ENCODE measurements at regions not wholly inside any gene's neighbourhood (a gene's known extent, or its start where the extent isn't known, plus 50 kb on each side); places are given as distances from the start of the nearest gene placed in this dataset.

DNA sequence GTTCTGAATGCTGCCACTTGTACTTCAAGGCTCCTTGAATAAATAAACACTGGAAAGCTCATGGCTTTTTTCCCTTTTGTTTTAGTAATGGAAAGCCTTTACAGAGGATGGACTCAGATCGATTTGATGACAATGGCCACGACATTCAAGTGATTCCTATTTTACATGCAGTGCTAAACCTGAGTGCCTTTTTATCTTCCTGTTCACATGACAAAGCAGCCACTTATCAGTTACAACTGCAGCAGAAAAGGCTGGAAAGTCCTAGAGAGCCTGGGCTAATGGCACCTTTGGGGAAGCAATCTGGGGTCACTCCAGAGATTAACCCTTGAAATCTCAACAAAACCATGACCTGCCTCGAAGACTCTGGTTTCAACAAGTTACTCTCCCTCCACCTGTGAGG is 249.0 kb upstream of the AUTS2 start:
- H3K4me3 ChIP-seq (replicated peaks; ENCODE audit: low read depth, low read length), result no peak overlapping the region
- no peak for DNase-seq (ENCODE audit: low read depth)
- TF ChIP-seq, protein P1, sequence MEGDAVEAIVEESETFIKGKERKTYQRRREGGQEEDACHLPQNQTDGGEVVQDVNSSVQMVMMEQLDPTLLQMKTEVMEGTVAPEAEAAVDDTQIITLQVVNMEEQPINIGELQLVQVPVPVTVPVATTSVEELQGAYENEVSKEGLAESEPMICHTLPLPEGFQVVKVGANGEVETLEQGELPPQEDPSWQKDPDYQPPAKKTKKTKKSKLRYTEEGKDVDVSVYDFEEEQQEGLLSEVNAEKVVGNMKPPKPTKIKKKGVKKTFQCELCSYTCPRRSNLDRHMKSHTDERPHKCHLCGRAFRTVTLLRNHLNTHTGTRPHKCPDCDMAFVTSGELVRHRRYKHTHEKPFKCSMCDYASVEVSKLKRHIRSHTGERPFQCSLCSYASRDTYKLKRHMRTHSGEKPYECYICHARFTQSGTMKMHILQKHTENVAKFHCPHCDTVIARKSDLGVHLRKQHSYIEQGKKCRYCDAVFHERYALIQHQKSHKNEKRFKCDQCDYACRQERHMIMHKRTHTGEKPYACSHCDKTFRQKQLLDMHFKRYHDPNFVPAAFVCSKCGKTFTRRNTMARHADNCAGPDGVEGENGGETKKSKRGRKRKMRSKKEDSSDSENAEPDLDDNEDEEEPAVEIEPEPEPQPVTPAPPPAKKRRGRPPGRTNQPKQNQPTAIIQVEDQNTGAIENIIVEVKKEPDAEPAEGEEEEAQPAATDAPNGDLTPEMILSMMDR (IDR thresholded peaks at IDR 0.05; ENCODE audit: low read length, missing control alignments), result no peak

DNA sequence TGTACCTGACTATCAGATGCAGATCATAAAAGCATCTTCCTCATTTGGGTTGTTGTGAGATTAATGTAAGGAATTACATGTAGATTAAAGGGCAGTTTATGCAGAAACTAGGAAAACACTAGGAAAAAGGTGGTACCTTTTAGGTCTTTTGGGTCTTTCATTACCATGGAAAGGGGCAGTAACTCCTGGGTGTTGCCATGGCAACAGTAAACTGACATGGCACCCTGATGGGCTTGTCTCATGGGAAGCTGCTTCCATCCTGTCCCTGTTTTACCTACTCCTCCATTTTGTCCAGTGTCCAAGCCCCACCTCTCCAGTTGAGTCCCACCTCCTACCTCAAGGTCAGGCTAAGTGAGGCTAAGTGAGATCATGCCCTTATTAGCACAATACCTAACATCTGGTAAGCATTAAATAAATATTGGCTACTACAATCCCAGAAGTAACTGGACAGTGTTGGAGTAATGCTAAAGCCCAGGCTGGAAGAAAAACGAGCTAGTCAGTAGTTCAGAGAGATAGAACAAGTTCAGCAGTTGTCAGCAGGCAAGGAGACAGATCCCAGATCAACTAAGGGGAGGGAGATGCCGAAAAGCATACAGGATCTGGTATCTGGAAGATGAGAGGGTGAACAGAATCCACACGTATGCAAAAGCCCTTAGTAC is 240.0 kb upstream of the AUTS2 start:
- DNase-seq (ENCODE audit: low read depth), result no peak
- H3K4me3 ChIP-seq (replicated peaks; ENCODE audit: low read depth, low read length), result no peak overlapping the region
- TF ChIP-seq, protein P1 (IDR thresholded peaks at IDR 0.05; ENCODE audit: low read length, missing control alignments), result no peak

DNA sequence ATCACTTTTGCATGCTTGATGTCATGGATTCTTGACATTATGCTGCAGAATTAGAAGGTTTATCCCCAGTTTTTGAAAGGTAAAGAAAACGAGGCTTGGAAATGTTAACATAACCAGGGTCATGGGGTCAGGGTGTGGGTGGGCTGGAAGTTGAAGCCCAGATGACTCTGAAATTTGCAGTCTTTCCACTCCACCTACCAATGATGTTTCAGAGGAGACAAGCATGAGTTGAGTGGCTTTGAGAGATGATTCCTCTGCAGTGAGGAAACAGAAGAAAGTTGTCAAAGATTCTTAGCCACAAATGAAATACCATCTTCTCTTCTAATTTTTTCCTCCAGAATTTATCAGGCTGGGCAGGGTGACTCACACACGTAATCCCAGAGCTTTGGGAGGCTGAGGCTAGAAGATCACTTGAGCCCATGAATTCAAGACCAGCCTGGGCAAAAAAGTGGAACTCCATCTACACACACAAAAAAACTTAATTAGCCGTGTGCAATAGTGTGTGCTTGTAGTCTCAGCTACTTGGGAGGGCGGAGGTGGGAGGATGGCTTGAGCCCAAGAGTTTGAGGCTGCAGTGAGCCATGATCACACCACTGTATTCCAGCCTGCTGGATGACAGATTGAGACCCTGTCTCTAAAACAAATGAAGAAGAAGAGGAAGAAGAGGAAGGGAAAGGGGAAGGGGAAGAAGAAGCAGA is 239.1 kb upstream of the AUTS2 start:
- no peak for DNase-seq (ENCODE audit: low read depth)
- TF ChIP-seq, protein P1 (IDR thresholded peaks at IDR 0.05; ENCODE audit: low read length, missing control alignments), result no peak
- no peak overlapping the region for H3K4me3 ChIP-seq (replicated peaks; ENCODE audit: low read depth, low read length)

DNA sequence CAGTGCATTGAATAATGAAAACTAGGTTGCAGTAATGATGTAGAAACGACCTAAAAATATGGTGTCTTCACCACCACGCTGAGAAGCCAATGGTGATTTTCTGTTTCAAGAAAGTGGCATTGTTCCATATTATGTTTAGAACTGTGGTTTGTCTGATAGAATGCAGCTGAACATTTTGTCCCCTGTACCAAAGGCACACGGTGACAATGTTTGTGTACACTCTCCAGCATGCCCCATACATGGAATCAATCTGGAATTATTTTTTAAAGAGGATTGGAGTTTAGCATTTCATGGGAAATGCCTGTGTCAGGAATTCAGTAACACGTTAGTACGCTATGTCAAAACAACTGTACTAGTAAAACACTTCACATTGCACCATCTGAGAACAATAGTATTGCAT is 237.4 kb upstream of the AUTS2 start:
- TF ChIP-seq, protein P1 (IDR thresholded peaks at IDR 0.05; ENCODE audit: low read length, missing control alignments), result no peak
- no peak overlapping the region for H3K4me3 ChIP-seq (replicated peaks; ENCODE audit: low read depth, low read length)
- no peak for DNase-seq (ENCODE audit: low read depth)

DNA sequence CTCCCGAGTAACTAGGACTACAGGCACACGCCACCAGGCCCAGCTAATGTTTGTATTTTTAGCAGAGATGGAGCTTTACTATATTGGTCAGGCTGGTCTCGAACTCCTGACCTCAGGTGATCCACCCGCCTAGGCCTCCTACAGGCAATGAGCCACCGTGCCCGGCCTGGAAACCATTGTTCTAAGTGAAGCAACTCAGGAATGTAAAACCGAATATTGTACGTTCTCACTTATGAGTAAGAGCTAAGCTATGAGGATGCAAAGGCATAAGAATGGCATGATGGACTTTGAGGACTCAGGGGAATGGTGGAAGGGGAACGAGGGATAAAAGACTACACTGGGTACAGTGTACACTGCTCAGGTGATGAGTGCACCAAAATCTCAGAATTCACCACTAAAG is 235.1 kb upstream of the AUTS2 start:
- no peak overlapping the region for H3K4me3 ChIP-seq (replicated peaks; ENCODE audit: low read depth, low read length)
- no peak for DNase-seq (ENCODE audit: low read depth)
- TF ChIP-seq, protein P1 (IDR thresholded peaks at IDR 0.05; ENCODE audit: low read length, missing control alignments), result no peak

DNA sequence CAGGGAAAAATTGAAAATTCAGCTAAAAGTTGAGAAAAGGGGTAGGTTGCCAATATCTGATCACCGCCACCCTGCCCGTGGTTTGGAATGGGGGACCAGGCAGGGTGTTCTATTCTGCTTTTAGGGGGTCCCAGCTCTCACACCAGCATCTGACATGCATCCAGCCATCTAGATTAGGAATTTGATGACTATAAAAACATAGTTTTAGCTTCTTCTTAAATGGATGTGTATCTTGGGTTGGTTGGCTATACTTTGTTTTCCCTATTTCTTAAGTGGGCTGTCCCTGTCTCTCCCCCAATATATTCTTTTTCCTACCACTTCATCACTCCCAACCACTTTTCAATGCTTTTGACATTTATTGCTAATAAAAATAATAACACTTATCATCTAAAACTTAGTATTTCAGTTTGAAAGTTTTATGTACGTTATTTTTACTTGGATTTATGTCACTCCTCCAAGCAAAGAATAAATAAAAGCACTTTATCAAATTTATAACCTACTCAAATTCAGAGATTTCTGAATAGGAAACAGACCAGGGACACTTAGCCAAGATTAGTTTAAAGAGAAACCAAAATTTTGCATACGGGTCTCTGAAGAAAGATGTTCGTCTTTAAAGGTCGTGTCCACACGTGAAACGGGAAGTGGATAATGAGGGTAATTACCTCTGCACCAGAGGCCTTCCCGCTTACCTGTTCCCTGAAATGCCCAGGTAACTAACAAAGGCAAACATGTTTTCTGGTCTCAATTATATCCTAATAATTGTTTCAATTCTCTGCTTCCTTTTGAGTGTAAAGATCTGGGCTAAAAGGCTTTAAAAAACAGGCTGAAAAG is 233.2 kb upstream of the AUTS2 start:
- TF ChIP-seq, protein P1 (IDR thresholded peaks at IDR 0.05; ENCODE audit: low read length, missing control alignments), result no peak
- no peak for DNase-seq (ENCODE audit: low read depth)
- no peak overlapping the region for H3K4me3 ChIP-seq (replicated peaks; ENCODE audit: low read depth, low read length)
